ENCODE measurements at regions not wholly inside any gene's neighbourhood (a gene's known extent, or its start where the extent isn't known, plus 50 kb on each side); places are given as distances from the start of the nearest gene placed in this dataset.

GRCh38 chr2:185181901-185182300 lies 556.7 kb upstream of the FSIP2 start (continued):
- no peak for TF ChIP-seq KAT7 (CRISPR knock-in tag; IDR thresholded peaks at IDR 0.05; ENCODE audit: borderline replicate concordance)
- TF ChIP-seq CREB3L1 (IDR thresholded peaks at IDR 0.05; ENCODE audit: borderline replicate concordance, low read depth) = no peak
- TF ChIP-seq NCOA2 (IDR thresholded peaks at IDR 0.05; ENCODE audit: partially characterized antibody in 2 of 2) = no peak
- TF ChIP-seq JUN (IDR thresholded peaks at IDR 0.05; ENCODE audit: borderline replicate concordance, low read depth, low read length) = no peak
- TF ChIP-seq JUN (CRISPR knock-in tag; IDR thresholded peaks at IDR 0.05; ENCODE audit: borderline replicate concordance) = no peak
- no peak for TF ChIP-seq ZNF77 (CRISPR knock-in tag; IDR thresholded peaks at IDR 0.05)

- H3K4me3 ChIP-seq = no peak overlapping the region
- no peak overlapping the region for H3K9ac ChIP-seq (ENCODE audit: insufficient read depth in 1 of 2, low read depth in 2 of 2, low read length in 2 of 2)
- POLR2A ChIA-PET = no interaction called here
- H3K79me2 ChIP-seq (ENCODE audit: control insufficient read depth, insufficient read depth, low read length) = no peaks in the 10 kb centered on the region
- no peak overlapping the region for H3K27ac ChIP-seq (ENCODE audit: extremely low read depth, low read depth, low read length)
- no peak overlapping the region for H3K4me2 ChIP-seq (ENCODE audit: insufficient read depth, low read length)
- ATAC-seq = no peak
- no peak for FAIRE-seq
- no peak overlapping the region for H2AFZ ChIP-seq (ENCODE audit: low read depth, low read length)
- no peaks in the 10 kb centered on the region for H3K36me3 ChIP-seq (ENCODE audit: control insufficient read depth, insufficient read depth, low read length)
- H4K20me1 ChIP-seq (replicated peaks; ENCODE audit: control insufficient read depth, insufficient read depth, low read length) = no peaks in the 10 kb centered on the region
- DNase-seq (ENCODE audit: extremely low read depth in 1 of 4, low spot score in 3 of 4) = no peak
- BruUV-seq (replicated peaks) = no TSS peak
- CTCF ChIA-PET (ENCODE audit: low intra/inter-chr PET ratio) = no interaction called here
- no peaks in the 10 kb centered on the region for H3K9me1 ChIP-seq (ENCODE audit: control insufficient read depth, insufficient read depth, low read length)
- no peaks in the 10 kb centered on the region for H3K27me3 ChIP-seq (ENCODE audit: control insufficient read depth in 2 of 2, insufficient read depth in 2 of 2, low read length in 2 of 2)
- H3K9me3 ChIP-seq (replicated peaks; ENCODE audit: control insufficient read depth, insufficient read depth, low read depth, low read length) = peaks cover 1% of the 10 kb centered on the region
- in situ Hi-C loops (cut with MboI) (no loop called here), intact Hi-C loops (cut with micrococcal nuclease) (no loop called here)
- H3K4me1 ChIP-seq (replicated peaks in 1 of 2; ENCODE audit: control insufficient read depth in 2 of 2, insufficient read depth in 2 of 2, low read length in 2 of 2) = no peaks in the 10 kb centered on the region
- WGBS (ENCODE audit: insufficient coverage, low coverage, missing lambda C conversion rate) = 3% methylated on average over 4 of the region's 4 CpGs
- TF ChIP-seq MLLT1 (IDR thresholded peaks at IDR 0.05) (no peak), SLC30A9 (CRISPR knock-in tag; IDR thresholded peaks at IDR 0.05) (no peak), MAFG (tag; conservative IDR thresholded peaks at IDR 0.05) (no peak), NR2F6 (CRISPR knock-in tag; IDR thresholded peaks at IDR 0.05) (no peak), ZNF134 (CRISPR knock-in tag; conservative IDR thresholded peaks at IDR 0.05) (no peak), ZNF175 (CRISPR knock-in tag; IDR thresholded peaks at IDR 0.05; ENCODE audit: low read depth) (no peak), ZNF655 (CRISPR knock-in tag; IDR thresholded peaks at IDR 0.05) (no peak), BHLHE40 (IDR thresholded peaks at IDR 0.05; ENCODE audit: low read length) (no peak)
Measured at GRCh38 chr2:185185044-185185443, 553.6 kb upstream of the FSIP2 start.
